GM12892 (cell line): ENCODE measurements at regions not wholly inside any gene's neighbourhood (a gene's known extent, or its start where the extent isn't known, plus 50 kb on each side); places are given as distances from the start of the nearest gene placed in this dataset.
"Not testable (repeated sequence)": the region's sequence is repeated elsewhere in the genome, so short reads cannot be mapped to it uniquely, and the experiment has no call there.

Experiments
- DNase-seq: peaks from one replicate; pipeline ENCODE4 v3.0.0; 2011; ENCODE audit not compliant: insufficient read length
- FAIRE-seq: peaks from 2 replicates; lab custom pipeline; 2011; peaks lifted over from hg19 to GRCh38; lab: Jason Lieb, UNC
- POLR2A ChIP-seq: IDR thresholded peaks from 2 replicates; pipeline ENCODE4 v1.6.1; 2011; ENCODE audit warnings: low read depth, low read length, control low read depth
- POLR2AphosphoS5 ChIP-seq: IDR thresholded peaks from 2 replicates; pipeline ENCODE4 v1.6.1; 2011; ENCODE audit warnings: low read depth, low read length, control low read depth
- TAF1 ChIP-seq: IDR thresholded peaks from 2 replicates; pipeline ENCODE4 v1.6.1; 2011; ENCODE audit warnings: low read depth, mild to moderate bottlenecking, control low read depth, low read length, borderline replicate concordance

DNA sequence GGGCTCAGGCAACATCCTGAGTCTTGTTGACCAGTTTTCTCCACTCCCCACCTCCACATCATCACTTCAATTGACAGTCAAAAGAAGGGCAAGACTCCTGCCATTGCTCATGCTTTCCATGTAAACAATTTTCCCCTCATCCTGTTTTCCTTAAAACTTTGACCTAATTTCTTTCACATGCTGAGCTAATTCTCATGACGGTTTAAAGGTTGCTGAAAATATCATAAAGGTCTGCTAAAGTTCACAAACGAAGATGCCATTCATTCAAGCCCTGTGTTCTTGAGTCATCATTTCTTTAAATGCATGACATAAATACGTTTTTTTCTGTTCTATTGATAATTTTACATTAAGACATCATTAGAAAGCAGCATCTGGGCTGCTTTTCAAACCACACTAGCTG lies 353.9 kb downstream of the NKX6-1 start:
- DNase-seq (no peak), FAIRE-seq (no peak)
- TF ChIP-seq POLR2A (no peak), POLR2AphosphoS5 (no peak), TAF1 (no peak)

DNA sequence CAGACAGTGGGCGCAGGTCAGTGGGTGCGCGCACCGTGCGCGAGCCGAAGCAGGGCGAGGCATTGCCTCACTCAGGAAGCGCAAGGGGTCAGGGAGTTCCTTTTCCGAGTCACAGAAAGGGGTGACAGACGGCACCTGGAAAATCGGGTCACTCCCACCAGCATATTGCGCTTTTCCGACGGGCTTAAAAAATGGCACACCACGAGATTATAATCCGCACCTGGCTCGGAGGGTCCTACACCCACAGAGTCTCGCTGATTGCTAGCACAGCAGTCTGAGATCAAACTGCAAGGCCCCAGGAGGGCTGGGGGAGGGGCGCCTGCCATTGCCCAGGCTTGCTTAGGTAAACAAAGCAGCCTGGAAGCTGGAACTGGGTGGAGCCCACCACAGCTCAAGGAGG lies 372.2 kb downstream of the NKX6-1 start:
- DNase-seq, FAIRE-seq: not testable (repeated sequence)

DNA sequence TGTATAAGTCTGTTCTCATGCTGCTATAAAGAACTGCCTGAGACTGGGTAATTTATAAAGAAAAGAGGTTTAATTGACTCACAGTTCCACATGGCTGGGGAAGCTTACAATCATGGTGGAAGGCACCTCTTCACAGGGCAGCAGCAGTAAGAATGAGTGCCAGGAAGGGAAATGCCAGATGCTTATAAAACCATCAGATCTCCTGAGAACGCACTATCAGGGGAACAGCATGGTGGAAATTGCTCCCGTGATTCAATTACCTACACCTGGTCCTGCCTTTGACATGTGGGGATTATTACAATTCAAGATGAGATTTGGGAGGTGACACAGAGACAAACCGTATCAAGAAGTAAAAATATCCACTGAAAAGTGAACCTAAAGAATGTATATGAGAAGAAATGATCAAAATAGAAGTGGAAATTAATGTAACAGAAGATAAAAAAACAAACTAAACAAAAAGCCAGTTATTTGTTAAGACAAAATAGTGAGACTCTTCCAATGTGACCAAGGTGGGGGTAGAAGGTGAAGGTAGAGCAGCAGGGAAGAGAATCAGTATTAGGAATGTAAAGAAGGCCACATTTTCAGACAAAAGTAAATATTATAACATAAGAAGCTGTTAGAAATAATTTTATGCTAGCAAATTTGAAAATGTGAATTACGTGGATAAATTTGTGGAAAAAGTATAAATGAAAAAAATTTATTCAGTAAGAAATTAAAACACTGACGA lies 372.9 kb downstream of the NKX6-1 start:
- TF ChIP-seq POLR2A (no peak), POLR2AphosphoS5 (no peak), TAF1 (no peak)
- FAIRE-seq, result no peak

DNA sequence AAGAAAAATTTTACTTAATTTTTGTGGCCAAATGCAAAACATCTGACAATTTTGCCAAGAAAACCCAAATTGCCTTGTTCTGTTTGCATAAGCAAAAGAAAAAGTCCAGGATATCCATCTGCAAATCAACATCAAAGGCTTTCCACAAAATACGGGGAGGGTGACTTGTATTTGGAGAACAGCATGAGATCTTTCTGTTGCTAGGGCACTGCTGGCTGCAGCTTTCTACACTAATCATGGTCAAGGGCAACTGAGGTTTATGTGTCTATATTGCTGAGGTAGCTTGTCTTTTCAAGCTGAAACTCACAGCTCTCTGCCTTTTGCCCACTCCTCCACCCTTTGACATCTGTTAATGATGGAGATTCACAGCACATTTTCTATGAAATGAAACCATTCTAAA lies 389.1 kb downstream of the NKX6-1 start:
- no peak for TF ChIP-seq TAF1
- no peak for TF ChIP-seq POLR2A
- TF ChIP-seq POLR2AphosphoS5, result no peak
- DNase-seq, result no peak
- FAIRE-seq, result no peak

More for the DNA sequence above, 372.9 kb downstream of the NKX6-1 start:
- no peak for DNase-seq

DNA sequence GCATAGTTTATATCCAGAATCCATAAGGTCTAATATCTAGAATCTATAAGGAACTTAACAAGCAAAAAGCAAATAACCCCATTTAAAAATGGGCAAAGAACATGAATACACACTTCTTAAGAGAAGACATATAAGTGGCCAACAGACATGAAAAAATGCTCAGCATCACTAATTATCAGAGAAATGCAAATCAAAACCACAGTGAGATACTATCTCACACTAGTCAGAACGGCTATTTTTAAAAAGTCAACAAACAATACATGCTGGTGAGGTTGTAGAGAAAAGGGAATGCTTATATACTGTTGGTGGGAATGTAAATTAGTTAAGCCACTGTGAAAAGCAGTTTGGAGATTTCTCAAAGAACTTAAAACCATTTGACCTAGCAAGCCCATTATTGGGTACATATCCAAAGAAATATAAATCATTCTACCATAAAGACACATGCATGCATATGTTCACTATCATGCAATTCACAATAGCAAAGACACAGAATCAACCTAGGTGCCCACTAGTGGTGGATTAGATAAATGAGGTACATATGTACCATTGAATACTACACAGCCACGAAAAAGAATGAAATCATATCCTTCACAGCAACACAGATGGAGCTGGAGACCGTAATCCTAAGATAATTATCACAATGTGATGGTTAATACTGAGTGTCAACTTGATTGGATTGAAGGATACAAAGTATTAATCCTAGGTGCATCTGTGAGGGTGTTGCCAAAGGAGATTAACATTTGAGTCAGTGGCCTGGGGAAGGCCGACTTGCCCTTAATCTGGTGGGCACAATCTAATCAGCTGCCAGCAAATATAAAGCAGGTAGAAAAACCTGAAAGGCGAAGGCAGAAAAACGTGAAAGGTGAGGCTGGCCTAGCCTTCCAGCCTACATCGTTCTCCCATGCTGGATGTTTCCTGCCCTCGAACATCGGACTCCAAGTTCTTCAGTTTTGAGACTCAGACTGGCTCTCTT lies 397.2 kb downstream of the NKX6-1 start:
- DNase-seq, FAIRE-seq: not testable (repeated sequence)

DNA sequence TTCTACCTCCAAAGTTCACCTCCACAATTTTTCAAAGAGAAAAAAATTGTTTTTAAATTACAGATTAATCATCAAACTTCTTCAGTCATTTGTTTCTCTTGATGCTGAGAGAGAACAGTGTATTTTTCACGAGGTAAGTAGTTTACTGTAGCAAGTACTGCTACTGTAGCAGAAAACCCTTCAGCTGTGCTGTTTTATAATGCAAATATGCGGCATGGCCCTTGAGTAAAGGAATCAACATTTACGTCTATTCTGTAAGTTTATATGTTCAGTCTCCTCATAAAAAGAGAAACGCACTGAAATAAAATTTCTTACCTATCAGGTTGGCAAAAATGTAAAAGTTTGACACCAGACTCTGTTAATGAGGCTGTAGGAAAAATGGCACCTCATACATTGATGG lies 399.0 kb downstream of the NKX6-1 start:
- FAIRE-seq (no peak), DNase-seq (no peak)
- TF ChIP-seq POLR2A, result no peak
- no peak for TF ChIP-seq TAF1
- no peak for TF ChIP-seq POLR2AphosphoS5

DNA sequence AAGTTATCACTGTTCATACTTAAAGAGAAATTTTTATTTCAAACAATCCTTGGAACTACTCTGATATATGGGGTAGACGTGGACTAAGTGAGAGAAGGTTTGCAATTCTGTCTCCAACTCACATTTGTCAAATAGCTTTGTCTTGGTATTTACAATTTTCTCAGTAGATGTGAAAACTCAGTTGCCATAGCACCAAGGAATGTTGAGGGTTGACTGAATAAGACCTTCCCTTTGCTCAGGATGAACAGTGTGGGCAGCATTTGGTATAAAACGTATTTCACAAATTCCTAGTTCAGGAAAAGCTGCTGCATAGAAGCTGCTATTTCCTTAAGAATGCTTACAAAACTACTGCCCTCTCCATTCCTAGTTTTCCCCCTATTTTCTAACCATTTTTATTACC lies 399.5 kb downstream of the NKX6-1 start:
- TF ChIP-seq TAF1, result no peak
- no peak for TF ChIP-seq POLR2AphosphoS5
- no peak for TF ChIP-seq POLR2A
- FAIRE-seq, result no peak
- DNase-seq, result no peak

DNA sequence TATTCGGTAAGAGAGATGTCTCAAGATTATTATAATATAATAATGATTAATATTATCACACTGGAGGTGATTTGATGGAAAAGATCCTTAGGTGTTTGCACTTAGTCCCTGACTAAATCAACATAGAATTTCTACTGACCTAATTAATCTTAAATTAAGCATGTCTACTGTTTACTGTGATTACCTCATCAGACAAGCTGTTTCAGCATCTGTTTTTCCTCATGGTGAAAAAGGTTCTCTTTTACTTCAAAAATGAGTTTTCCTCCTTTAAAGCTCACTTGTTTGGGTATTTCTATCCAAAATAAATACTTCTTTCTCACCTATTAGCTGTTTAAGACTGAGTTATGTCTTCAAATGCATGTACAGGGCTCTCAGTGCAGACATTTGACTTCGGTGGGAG lies 407.8 kb downstream of the NKX6-1 start:
- TF ChIP-seq TAF1 (no peak), POLR2A (no peak), POLR2AphosphoS5 (no peak)
- FAIRE-seq (no peak), DNase-seq (no peak)

DNA sequence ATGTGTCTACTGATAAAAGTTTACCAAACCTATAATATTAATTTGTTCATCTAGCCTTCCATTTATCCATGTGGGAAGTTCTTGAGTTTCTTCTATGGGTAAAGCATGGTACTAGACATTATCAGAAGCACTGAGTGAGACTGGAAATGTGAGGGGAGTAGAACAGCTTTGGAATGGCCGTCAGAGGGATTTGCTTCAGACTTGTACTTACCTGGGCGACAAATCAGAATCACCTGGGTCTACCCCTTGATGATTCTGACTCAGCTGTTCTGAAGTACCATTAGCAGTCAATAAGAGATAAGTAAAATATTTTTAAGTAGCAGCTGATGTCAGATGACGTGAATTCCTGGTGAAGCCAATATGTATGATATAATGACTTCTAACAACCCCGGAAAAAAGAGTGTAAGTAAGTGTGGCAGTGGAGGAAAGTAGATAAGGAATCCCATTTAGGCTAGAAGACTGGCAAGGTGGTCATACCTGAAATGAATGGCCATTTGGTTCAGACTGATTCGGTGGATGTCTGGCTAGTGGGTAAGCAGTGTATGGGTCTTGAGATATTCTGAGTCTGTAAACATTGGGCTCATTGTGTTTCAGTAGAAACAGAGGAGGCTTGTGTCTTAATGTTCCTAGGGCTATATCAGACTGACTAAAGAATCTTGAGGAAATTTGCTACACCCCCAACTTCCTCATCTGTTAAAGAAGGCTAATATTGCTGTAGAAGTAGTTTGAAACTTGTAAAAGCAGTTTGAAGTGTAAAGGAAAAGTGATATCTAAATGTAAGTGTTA lies 409.2 kb downstream of the NKX6-1 start:
- no peak for DNase-seq
- TF ChIP-seq POLR2A (no peak), POLR2AphosphoS5 (no peak), TAF1 (no peak)
- no peak for FAIRE-seq

DNA sequence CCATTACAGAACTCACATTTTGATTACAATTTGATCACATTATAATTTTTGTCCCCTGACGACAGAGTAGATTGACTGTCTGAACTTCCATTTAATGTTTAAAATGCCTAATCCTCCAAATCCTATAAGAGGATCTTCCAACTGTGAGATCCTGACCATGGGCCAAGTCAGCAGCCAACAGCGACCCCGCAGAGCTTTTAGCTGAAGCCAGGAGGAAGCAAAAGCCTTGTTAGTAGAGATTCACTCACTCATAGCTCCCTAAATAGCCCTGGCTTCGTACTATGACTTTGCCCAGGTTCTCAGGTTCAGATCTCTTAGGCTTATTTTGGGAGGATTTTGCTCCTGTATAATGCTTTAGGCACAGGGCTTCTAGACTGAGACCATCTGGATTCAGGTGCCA lies 413.1 kb downstream of the NKX6-1 start:
- no peak for TF ChIP-seq POLR2AphosphoS5
- no peak for FAIRE-seq

DNA sequence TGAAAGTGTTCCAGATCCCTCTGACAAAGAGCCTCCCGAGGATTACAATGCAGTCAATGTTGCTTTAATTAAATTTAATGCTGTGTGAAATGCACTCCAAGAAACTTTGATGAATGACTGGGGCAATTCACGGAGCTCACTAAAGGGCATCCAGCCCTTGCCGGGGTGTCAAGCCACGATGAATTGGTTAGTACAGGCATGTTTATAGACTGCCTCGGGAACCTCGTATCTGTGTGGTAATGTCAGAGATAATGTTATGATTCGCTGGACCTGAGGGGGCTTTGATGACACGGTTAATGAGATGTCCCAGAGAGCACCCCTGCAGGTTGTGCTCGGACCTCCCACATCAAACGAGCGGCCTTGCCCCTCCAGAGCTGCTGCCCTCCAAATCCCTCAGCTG lies 428.8 kb downstream of the NKX6-1 start:
- TF ChIP-seq POLR2A (no peak), POLR2AphosphoS5 (no peak)

More for the DNA sequence above, 413.1 kb downstream of the NKX6-1 start:
- DNase-seq, result no peak

DNA sequence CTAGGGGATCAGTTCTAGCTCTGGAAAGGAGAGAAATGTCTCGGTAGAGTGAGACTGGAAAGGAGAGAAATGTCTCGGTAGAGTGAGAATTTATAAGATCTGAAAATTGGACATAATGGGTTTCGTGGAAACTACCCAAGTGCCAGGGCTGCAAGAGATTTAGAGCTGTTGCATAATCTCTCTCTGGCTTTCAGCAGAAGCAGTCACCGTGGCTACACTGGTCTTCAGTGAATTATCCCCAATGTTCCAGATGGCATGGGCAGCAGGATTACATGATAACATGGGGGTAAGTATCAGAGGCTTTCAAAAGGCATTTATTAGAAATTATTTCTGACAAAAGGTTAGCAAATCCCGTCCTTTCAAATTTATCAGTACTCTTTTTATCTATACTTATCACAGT lies 435.5 kb downstream of the NKX6-1 start:
- FAIRE-seq, result no peak
- TF ChIP-seq TAF1, result no peak
- no peak for TF ChIP-seq POLR2A
- no peak for TF ChIP-seq POLR2AphosphoS5
- DNase-seq, result no peak

More for the DNA sequence above, 428.8 kb downstream of the NKX6-1 start:
- DNase-seq (no peak), FAIRE-seq (no peak)

DNA sequence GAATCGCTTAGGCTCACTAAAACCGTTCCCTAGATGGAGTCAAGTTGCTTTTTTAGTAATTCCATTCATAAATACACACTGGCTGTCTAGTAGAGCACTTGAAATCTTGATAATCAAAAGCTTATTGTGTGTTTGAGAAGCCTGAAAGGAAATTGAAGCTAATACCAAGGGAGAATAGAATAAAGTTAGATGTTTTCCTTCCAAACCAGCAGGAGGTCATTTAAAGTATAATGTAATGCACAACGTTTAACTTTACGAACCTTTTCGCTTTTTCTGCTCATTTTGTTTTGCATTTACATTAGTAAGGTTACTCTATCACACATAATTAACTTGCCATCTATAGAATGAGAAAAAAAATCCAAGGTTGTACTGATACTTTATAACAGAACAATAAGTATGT lies 440.9 kb downstream of the NKX6-1 start:
- DNase-seq, result no peak
- FAIRE-seq, result no peak
- no peak for TF ChIP-seq TAF1
